GM20000 (cell line): ENCODE measurements at regions not wholly inside any gene's neighbourhood (a gene's known extent, or its start where the extent isn't known, plus 50 kb on each side); places are given as distances from the start of the nearest gene placed in this dataset.

Experiments
- DNase-seq: peaks from one replicate; pipeline ENCODE4 v3.0.0; 2012; ENCODE audit warnings: low spot score
- TF ChIP-seq, protein P1 (sequence below): IDR thresholded peaks from 2 replicates; pipeline ENCODE4 v1.5.1; 2012; ENCODE audit warnings: mild to moderate bottlenecking, control low read depth; ENCODE audit errors: extremely low read depth, missing control alignments

DNA sequence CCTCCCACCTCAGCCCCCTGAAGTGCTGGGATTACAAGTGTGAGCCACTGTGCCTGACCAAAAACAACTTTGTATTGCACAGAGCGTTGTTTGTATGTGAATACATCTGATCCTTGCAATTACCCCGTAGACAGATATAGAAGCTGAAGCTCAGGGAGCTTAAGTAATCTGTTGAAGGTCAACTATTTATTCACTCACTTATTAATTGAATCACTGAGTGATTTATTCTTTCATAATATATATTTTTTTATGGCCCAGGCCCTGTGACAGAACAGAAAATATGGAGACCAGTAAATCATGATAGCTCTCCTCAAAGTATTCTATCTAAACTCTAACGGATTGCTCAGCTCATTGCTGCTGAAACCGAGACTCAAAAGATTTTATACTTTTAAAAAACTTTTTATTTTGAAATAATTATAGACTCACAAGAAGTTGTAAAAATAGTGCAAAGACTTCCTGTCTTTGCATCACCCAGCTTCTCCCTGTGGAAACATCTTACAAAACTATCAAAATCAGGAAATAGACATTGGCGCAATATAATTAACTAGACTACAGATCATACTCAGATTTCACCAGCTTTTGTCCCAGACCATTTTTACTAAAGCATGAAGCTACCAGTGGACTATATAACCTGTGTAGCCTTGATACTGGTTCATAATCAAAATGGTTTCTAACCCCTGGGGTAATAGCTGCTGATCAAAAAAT lies 466.1 kb downstream of the PDCD6IP start:
- no peak for DNase-seq
- TF ChIP-seq, protein P1, sequence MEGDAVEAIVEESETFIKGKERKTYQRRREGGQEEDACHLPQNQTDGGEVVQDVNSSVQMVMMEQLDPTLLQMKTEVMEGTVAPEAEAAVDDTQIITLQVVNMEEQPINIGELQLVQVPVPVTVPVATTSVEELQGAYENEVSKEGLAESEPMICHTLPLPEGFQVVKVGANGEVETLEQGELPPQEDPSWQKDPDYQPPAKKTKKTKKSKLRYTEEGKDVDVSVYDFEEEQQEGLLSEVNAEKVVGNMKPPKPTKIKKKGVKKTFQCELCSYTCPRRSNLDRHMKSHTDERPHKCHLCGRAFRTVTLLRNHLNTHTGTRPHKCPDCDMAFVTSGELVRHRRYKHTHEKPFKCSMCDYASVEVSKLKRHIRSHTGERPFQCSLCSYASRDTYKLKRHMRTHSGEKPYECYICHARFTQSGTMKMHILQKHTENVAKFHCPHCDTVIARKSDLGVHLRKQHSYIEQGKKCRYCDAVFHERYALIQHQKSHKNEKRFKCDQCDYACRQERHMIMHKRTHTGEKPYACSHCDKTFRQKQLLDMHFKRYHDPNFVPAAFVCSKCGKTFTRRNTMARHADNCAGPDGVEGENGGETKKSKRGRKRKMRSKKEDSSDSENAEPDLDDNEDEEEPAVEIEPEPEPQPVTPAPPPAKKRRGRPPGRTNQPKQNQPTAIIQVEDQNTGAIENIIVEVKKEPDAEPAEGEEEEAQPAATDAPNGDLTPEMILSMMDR: no peak

DNA sequence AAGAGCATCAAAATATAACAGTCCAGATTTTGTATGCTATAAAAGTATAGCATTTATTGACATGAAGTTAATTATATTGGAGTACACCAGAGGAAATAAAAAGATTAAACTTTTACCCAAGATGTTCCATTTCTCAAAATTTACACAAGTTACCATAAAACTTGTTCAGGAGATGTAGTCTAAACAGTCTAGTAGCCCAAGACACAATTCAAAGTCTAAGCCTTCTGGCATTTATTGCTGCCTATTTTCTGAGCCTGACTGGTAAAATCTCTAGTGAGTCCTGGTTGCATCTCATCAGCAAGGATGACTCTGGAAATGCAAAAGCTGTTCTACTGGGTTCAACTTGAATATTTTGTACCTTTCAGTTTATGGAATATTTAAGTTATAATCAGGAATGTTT lies 468.7 kb downstream of the PDCD6IP start:
- no peak for DNase-seq

DNA sequence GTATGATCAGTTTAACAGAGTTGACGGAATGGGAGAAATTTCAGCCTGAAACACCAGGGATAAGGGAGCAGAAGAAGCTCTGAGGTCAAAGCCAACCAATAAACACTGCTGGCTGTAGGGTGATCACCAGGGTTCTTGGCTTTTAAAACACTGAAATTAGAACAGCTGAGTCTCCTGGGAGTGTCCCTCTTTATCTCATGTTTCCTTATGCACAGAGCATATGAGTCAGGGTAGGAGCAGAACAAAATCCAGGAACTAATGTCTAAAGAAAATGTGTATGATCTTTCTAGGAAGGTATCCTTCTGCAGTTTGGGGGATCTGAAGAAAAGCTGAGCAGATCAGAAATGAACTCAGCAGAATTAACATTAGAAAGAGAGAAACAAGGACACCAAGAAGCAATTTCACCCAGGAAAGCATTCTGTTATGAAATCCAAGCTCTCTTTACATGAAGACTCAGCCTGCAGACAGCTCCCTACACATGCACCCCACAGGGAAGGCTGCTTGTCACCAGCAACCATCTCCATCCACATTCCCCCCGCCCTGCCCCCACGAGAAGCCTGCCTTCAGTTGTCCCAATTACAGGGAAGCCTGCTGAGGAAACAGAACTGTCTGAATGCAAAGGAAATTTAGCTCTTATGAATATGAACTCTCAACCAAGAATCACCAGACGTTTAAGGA lies 469.7 kb downstream of the PDCD6IP start:
- no peak for DNase-seq
- TF ChIP-seq, protein P1: no peak

More for the DNA sequence above, 468.7 kb downstream of the PDCD6IP start:
- TF ChIP-seq, protein P1: no peak

DNA sequence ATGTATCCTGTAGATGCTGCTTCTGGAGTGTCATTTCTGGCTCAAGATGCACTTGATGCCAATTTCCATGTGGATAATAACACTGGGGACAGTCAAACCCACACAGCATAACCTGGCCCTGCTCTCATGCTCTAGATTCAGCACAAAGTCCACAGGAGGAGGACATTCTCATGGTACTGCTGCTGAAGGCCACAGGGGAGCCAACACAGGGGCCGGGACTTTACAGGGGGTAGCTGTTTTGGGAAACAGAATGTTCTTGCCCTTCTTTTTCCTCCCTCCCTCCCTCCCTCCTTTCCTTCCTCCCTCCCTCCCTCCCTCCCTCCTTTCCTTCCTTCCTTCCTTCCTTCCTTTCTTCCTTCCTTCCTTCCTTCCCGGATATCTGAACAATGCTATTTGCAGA lies 477.4 kb downstream of the PDCD6IP start:
- no peak for DNase-seq
- TF ChIP-seq, protein P1: no peak

DNA sequence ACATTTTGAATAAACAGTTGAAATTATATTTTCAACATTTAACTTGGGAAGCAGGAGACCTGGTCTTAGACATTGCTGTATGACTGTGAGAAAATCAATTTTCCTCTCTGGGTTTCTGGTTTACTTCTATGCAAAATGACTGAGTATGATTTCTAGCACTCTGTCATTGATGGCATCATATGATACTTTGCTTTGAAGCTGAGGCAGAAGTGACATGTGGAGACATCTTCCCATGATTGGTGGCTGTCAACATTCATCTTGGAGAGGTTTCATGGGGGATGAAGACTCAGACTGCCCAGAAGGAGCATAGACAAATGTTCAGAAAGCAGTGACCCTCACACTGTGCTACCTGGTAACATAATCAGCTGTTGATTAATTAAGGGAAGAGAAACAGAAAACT lies 477.9 kb downstream of the PDCD6IP start:
- no peak for DNase-seq
- TF ChIP-seq, protein P1: no peak

DNA sequence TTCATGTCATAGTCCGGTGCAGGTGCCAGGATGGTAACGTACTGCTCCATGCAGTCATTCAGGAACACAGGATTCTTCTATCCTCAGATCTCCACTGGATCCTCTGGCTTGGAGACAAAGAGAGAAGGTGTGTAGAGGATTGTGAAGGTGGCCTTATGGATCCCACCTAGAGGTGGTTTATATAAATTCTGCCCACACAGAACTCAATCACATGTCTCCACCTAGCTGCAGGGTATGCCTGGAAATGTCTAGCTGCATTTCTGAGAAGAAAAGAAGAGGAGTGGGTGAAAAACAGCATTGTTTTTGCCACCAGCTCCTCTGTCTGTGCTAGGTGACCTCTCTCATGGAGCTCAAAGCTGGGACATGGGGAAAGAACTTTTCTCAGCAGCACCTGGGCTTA lies 478.7 kb downstream of the PDCD6IP start:
- no peak for DNase-seq
- TF ChIP-seq, protein P1: no peak

DNA sequence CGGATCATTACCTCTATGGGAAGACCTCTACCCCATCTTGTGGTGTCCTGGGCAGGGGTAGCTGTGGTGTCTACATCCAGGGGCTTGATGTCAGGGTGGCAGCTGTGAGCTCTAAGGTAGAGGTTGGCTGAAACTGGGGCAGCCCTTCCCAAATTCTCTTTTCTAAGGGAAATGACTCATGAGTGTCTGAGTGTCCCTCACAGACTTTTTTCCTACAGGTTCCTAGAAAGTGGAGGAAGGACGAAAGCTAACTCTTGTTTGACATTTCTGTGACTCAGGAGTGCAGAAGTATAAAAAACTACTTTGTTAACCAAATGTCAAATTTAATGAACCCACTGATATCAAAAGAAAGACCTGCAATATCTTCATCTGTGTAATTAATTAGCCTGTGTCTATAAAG lies 481.5 kb downstream of the PDCD6IP start:
- TF ChIP-seq, protein P1: no peak
- DNase-seq: no peak
